A673 (cell line): ENCODE measurements at regions not wholly inside any gene's neighbourhood (a gene's known extent, or its start where the extent isn't known, plus 50 kb on each side); places are given as distances from the start of the nearest gene placed in this dataset.

Experiments used
- BruUV-seq: library from RNA; stranded (reverse); fragments of 400-500 nt; replicated peaks from 2 replicates; lab custom pipeline; 2021; lab: Mats Ljungman, UMichigan
- CTCF ChIA-PET: fragments of 300-600 bp; sonication (Branson Sonifier 250); formaldehyde crosslinking; loops from one replicate; lab custom pipeline; 2022; ENCODE audit warnings: antibody characterized with exemption; lab: Charles Lee
- POLR2A ChIA-PET: fragments of 300-600 bp; sonication (Branson Sonifier 250); formaldehyde crosslinking; loops from one replicate; lab custom pipeline; 2022; ENCODE audit warnings: antibody characterized with exemption; ENCODE audit not compliant: low non-redundant PET; lab: Charles Lee
- DNase-seq: peaks from one replicate; pipeline ENCODE4 v3.0.0-alpha.2; 2015; ENCODE audit warnings: low spot score
- H3K27ac ChIP-seq: fragments of 200-600 bp; sonication (generic); 2 replicates; pipeline ENCODE4 v1.5.1; 2016; ENCODE audit warnings: mixed run types, low read depth, mild to moderate bottlenecking, mixed read lengths, antibody characterized with exemption, low read length; ENCODE audit not compliant: poor library complexity, severe bottlenecking
- H3K27me3 ChIP-seq: fragments of 200-600 bp; sonication (generic); replicated peaks from 2 replicates; pipeline ENCODE4 v1.6.1; 2017; ENCODE audit warnings: mixed run types, low read depth, mild to moderate bottlenecking, mixed read lengths, antibody characterized with exemption, low read length; ENCODE audit not compliant: insufficient read depth, poor library complexity
- H3K36me3 ChIP-seq: fragments of 200-600 bp; sonication (generic); 2 replicates; pipeline ENCODE4 v1.6.1; 2016; ENCODE audit warnings: mixed run types, mild to moderate bottlenecking, mixed read lengths, antibody characterized with exemption, low read length; ENCODE audit not compliant: insufficient read depth, poor library complexity, severe bottlenecking
- H3K4me1 ChIP-seq: fragments of 200-600 bp; sonication (generic); 2 replicates; pipeline ENCODE4 v1.6.1; 2017; ENCODE audit warnings: mixed run types, mild to moderate bottlenecking, mixed read lengths, antibody characterized with exemption, low read length; ENCODE audit not compliant: insufficient read depth, poor library complexity, severe bottlenecking
- H3K4me3 ChIP-seq: fragments of 200-600 bp; sonication (generic); 2 replicates; pipeline ENCODE4 v1.5.1; 2016; ENCODE audit warnings: low read depth, mixed run types, mild to moderate bottlenecking, mixed read lengths, low read length; ENCODE audit not compliant: poor library complexity, severe bottlenecking
- H3K9me3 ChIP-seq: fragments of 200-600 bp; sonication (generic); 2 replicates; pipeline ENCODE4 v1.6.1; 2016; ENCODE audit warnings: mixed run types, low read depth, mild to moderate bottlenecking, mixed read lengths, antibody characterized with exemption, low read length; ENCODE audit not compliant: poor library complexity, severe bottlenecking
- EZH2 ChIP-seq: fragments of 200-600 bp; sonication (generic); IDR thresholded peaks from 2 replicates; pipeline ENCODE4 v1.6.1; 2017; ENCODE audit warnings: borderline replicate concordance, low read depth, mild to moderate bottlenecking, mixed read lengths, antibody characterized with exemption, low read length; ENCODE audit not compliant: poor library complexity, severe bottlenecking
- intact Hi-C: fragments of 100-400 bp; cut with micrococcal nuclease; formaldehyde crosslinking; loops from one replicate; pipeline ENCODE4 v1.10.0; 2022; ENCODE audit not compliant: unreplicated experiment
- TF ChIP-seq, protein P1 (sequence below): fragments of 300-800, 200-600 bp; sonication (generic); conservative IDR thresholded peaks from 2 replicates; pipeline ENCODE4 v1.5.1; 2017; ENCODE audit warnings: low read depth, mild to moderate bottlenecking, antibody characterized with exemption, low read length, moderate library complexity, mixed read lengths

GRCh38 chr3:146894406-146894805, 289.3 kb upstream of the PLSCR5 start:
- Histone ChIP-seq H3K36me3 (no peaks in the 10 kb centered on the region), H3K9me3 (no peaks in the 10 kb centered on the region), H3K4me1 (no peaks in the 10 kb centered on the region), H3K27ac (no peak overlapping the region), H3K27me3 (no peaks in the 10 kb centered on the region), H3K4me3 (no peak overlapping the region)
- no peak for TF ChIP-seq EZH2
- TF ChIP-seq, protein P1, sequence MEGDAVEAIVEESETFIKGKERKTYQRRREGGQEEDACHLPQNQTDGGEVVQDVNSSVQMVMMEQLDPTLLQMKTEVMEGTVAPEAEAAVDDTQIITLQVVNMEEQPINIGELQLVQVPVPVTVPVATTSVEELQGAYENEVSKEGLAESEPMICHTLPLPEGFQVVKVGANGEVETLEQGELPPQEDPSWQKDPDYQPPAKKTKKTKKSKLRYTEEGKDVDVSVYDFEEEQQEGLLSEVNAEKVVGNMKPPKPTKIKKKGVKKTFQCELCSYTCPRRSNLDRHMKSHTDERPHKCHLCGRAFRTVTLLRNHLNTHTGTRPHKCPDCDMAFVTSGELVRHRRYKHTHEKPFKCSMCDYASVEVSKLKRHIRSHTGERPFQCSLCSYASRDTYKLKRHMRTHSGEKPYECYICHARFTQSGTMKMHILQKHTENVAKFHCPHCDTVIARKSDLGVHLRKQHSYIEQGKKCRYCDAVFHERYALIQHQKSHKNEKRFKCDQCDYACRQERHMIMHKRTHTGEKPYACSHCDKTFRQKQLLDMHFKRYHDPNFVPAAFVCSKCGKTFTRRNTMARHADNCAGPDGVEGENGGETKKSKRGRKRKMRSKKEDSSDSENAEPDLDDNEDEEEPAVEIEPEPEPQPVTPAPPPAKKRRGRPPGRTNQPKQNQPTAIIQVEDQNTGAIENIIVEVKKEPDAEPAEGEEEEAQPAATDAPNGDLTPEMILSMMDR = no peak
- intact Hi-C loops = no loop called here
- CTCF ChIA-PET = no interaction called here
- POLR2A ChIA-PET = no interaction called here
- DNase-seq = no peak
- no TSS peak for BruUV-seq

DNA sequence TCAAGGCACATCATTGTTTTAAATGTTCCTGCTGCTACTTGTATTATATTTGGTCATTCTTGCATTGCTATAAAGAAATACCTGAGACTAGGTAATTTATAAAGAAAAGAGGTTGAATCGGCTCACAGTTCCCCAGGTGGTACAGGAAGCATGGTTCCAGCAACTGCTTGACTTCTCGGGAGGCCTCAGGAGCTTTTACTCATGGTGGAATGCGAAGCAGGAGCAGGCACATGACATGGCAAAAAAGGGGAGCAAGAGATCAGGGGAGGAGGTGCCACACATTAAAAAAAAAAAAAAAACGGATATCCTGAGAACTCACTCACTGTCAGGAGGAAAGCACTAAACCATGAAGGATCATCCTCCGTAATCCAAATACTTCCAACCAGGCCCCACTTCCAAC, 286.9 kb upstream of the PLSCR5 start:
- CTCF ChIA-PET = no interaction called here
- H3K4me1 ChIP-seq = no peaks in the 10 kb centered on the region
- DNase-seq = no peak
- no peak overlapping the region for H3K27ac ChIP-seq
- H3K27me3 ChIP-seq = no peaks in the 10 kb centered on the region
- H3K9me3 ChIP-seq = no peaks in the 10 kb centered on the region
- H3K36me3 ChIP-seq = no peaks in the 10 kb centered on the region
- no TSS peak for BruUV-seq
- TF ChIP-seq, protein P1 = no peak
- TF ChIP-seq EZH2 = no peak
- POLR2A ChIA-PET = no interaction called here
- intact Hi-C loops = no loop called here
- H3K4me3 ChIP-seq = no peak overlapping the region

DNA sequence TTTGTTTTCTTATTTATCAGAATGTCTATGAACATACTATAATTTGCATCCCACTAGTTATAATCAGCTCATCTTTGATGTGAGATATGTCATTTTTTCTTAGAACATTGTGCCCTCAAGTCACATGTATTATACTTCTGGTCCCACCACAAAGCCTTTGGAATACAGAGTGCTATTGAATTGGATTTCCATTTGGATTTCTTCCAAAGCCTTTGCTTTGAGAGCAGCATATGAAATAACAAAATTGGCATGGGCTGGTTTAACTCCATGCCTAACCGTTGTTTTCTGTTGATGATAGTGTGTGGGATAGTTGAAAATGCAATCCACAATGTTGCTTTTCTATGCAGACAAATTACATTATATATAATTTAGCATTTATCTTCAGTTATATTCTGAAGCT, 284.5 kb upstream of the PLSCR5 start:
- ChIA-PET CTCF (no interaction called here), POLR2A (no interaction called here)
- H3K4me1 ChIP-seq = no peaks in the 10 kb centered on the region
- no peaks in the 10 kb centered on the region for H3K36me3 ChIP-seq
- no peaks in the 10 kb centered on the region for H3K27me3 ChIP-seq
- intact Hi-C loops = no loop called here
- no peaks in the 10 kb centered on the region for H3K9me3 ChIP-seq
- no peak for TF ChIP-seq EZH2
- TF ChIP-seq, protein P1 = no peak
- no peak for DNase-seq
- H3K27ac ChIP-seq = no peak overlapping the region
- no TSS peak for BruUV-seq
- H3K4me3 ChIP-seq = no peak overlapping the region
